ENCODE measurements at regions not wholly inside any gene's neighbourhood (a gene's known extent, or its start where the extent isn't known, plus 50 kb on each side); places are given as distances from the start of the nearest gene placed in this dataset.

DNA sequence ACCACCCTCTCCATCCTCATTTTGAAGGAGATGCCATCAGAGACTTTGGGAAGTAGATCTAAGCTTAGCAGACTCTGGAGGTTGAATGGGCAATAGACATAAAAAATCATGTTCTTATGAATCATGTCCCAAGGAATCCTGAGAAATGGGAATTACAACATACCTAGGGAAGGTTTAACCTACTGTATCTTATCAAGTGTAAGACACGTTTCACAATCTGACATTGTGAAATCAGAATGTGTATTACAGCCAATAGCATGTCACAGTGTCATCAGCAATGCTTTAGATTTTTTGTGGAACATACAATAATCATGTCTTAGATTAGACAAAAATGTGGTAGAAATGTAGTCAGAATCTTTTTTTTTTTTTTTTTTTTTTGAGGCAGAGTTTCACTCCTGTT is 332.4 kb upstream of the TLE3 start:
- 78% methylated on average over 1 of the region's 1 CpG for WGBS
- intact Hi-C loops (cut with DNase I) = no loop called here
- no peak overlapping the region for H3K4me3 ChIP-seq
- TF ChIP-seq CTCF (IDR thresholded peaks at IDR 0.05) (no peak), POLR2A (IDR thresholded peaks at IDR 0.05; ENCODE audit: low read depth) (no peak), EP300 (IDR thresholded peaks at IDR 0.05) (no peak), POLR2AphosphoS5 (IDR thresholded peaks at IDR 0.05) (no peak)
- H3K4me1 ChIP-seq = peaks cover 0 to 10% (median 2%) of the 10 kb centered on the region in 4 donors
- peaks cover 0 to 8% (median 3%) of the 10 kb centered on the region in 4 donors for H3K9me3 ChIP-seq
- H3K27me3 ChIP-seq = peaks cover 0 to 6% (median 0%) of the 10 kb centered on the region in 4 donors
- no peaks in the 10 kb centered on the region for H3K36me3 ChIP-seq
- no peak for DNase-seq (ENCODE audit: extremely low spot score)
- no peak overlapping the region for H3K27ac ChIP-seq (replicated peaks in 1 of 4)

DNA sequence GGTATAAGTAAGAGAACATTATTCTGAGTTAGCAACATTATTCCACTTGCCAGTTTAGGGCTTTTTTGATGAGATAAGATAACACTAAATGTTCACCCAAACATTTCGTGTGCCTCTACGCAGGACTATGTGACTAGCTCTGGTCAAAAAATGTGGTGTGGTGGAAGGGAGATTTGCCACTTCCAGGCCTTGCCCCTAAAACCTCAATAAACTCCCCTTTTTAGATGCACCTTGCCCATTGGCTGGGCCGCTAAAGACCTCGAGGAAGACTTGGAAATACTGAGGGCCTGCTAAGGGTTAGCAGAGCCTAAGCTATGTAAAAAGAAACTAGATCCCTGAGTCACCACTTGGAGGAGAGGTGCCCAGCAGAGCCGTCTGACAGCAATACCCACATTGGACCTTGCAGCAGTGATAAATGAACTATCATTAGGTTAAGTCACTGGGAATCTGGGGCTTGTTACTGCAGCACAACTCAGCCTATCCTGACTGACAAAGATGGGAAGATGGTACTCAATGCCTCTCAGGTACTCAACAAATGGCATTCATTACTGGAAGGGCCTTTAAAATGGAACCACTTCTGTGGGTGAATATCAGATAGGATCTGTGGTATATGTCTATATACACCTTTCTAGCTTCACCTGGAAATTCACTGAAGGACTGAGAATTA is 331.5 kb upstream of the TLE3 start:
- intact Hi-C loops (cut with DNase I) = no loop called here
- peaks cover 0 to 8% (median 3%) of the 10 kb centered on the region in 4 donors for H3K9me3 ChIP-seq
- peaks cover 0 to 4% (median 0%) of the 10 kb centered on the region in 4 donors for H3K27me3 ChIP-seq
- peaks cover 0 to 4% (median 2%) of the 10 kb centered on the region in 4 donors for H3K4me1 ChIP-seq
- no peaks in the 10 kb centered on the region for H3K36me3 ChIP-seq
- H3K4me3 ChIP-seq = no peak overlapping the region
- H3K27ac ChIP-seq (replicated peaks in 1 of 4) = no peak overlapping the region
- no peak for TF ChIP-seq EP300 (IDR thresholded peaks at IDR 0.05)
- TF ChIP-seq CTCF (IDR thresholded peaks at IDR 0.05) = no peak
- no peak for TF ChIP-seq POLR2AphosphoS5 (IDR thresholded peaks at IDR 0.05)
- no peak for TF ChIP-seq POLR2A (IDR thresholded peaks at IDR 0.05; ENCODE audit: low read depth)
- 96% methylated on average over 5 of the region's 5 CpGs for WGBS
- no peak for DNase-seq (ENCODE audit: extremely low spot score)

DNA sequence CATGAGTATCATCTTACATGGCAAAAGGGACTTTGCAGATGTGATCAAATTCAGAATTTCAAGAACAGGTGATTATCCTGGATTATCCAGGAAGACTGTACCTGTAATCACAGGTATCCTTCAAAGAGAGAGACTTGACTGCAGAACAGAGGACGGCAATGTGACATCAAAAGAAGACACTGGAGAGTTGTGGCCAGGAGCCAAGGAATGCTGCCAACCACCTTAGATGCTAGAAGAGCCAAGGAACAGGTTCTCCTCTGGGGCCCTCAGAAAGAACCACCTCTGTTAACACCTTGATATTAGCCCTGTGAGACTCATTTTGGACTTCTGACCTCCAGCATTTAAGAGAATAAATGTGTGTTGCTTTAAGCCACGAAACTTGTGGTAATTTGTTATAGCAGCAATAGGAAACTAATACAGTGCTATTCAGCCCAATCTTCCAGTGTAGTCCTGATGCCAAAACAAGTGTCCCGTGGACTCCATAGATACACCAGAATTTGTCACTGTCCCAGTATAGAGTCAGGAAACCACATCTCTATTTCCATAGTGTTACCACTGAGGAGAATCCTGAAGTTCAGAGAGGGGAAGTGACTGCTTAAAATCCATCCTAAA is 330.6 kb upstream of the TLE3 start:
- WGBS = 95% methylated on average over 3 of the region's 3 CpGs
- H3K4me1 ChIP-seq = no peaks in the 10 kb centered on the region
- H3K4me3 ChIP-seq = no peak overlapping the region
- H3K27ac ChIP-seq (replicated peaks in 1 of 4) = no peak overlapping the region
- intact Hi-C loops (cut with DNase I) = no loop called here
- no peaks in the 10 kb centered on the region for H3K36me3 ChIP-seq
- peaks cover 0 to 8% (median 3%) of the 10 kb centered on the region in 4 donors for H3K9me3 ChIP-seq
- no peak for TF ChIP-seq CTCF (IDR thresholded peaks at IDR 0.05)
- no peak for TF ChIP-seq POLR2A (IDR thresholded peaks at IDR 0.05; ENCODE audit: low read depth)
- no peak for TF ChIP-seq POLR2AphosphoS5 (IDR thresholded peaks at IDR 0.05)
- TF ChIP-seq EP300 (IDR thresholded peaks at IDR 0.05) = no peak
- peaks cover 0 to 7% (median 0%) of the 10 kb centered on the region in 4 donors for H3K27me3 ChIP-seq
- DNase-seq (ENCODE audit: extremely low spot score) = no peak

DNA sequence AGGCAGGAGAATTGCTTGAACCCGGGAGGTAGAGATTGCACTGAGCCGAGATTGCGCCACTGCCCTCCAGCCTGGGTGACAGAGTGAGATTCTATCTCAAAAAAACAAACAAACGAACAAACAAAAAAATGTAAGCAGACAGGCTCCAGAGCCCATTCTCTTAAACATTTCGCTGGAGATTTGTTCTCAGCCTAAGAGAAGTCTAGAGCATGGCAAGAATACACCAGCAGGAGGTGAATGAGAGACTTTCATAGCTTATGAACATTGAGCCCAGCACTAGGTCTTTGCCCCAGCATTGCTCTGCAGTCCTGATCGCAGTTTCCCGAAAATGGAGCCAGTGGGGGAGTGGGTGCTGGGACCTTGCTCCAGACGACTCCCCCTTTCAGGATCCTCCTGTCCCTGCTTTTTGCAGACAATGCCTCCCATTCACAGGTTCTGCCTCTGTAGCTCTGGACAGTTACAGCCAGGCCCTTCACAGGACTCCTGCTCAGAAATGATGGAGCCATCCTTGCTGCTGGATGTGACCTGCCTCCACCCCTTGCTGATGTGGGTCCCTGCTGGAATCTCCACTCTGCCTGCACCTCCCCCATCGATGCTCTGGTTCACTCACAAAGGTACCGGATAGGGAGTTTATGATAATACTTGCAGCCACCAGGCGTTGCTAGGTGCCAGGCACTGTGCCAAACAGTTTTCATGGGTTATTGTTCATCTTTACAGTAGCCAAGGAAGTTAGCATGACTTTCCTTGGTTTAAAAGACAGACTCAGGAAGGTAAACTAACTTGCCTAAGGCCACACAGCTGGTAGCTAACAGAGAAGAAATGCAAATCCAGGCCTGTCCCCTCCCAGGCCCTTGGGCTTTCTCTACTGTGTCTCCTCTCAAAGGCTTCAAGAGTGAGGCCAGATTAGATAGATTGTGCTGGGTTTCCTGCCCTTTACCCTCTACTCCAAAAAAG is 329.7 kb upstream of the TLE3 start:
- Histone ChIP-seq H3K27me3 (peaks cover 0 to 10% (median 0%) of the 10 kb centered on the region in 4 donors), H3K4me1 (no peaks in the 10 kb centered on the region), H3K9me3 (peaks cover 0 to 8% (median 3%) of the 10 kb centered on the region in 4 donors), H3K27ac (replicated peaks in 1 of 4) (no peak overlapping the region), H3K36me3 (no peaks in the 10 kb centered on the region), H3K4me3 (no peak overlapping the region)
- no peak for DNase-seq (ENCODE audit: extremely low spot score)
- intact Hi-C loops (cut with DNase I) = no loop called here
- TF ChIP-seq CTCF (IDR thresholded peaks at IDR 0.05) (no peak), POLR2AphosphoS5 (IDR thresholded peaks at IDR 0.05) (no peak)
- WGBS = 82% methylated on average over 11 of the region's 11 CpGs
